Breast epithelium (tissue), 4 donors: ENCODE measurements at regions not wholly inside any gene's neighbourhood (a gene's known extent, or its start where the extent isn't known, plus 50 kb on each side); places are given as distances from the start of the nearest gene placed in this dataset.

ENCODE experiments used
- DNase-seq, 2 donors: peaks; one replicate each; pipeline ENCODE4 v3.0.0-alpha.2; 2019; ENCODE audit warnings: low spot score in 2 of 2
- H3K27ac ChIP-seq, 2 donors: fragments of 200-600 bp; sonication (generic) in 1 of 2; one replicate each; pipeline ENCODE4 v1.5.1; 2016 to 2019; ENCODE audit warnings: mild to moderate bottlenecking in 1 of 2
- H3K27me3 ChIP-seq, 2 donors: fragments of 200-600 bp; sonication (generic) in 1 of 2; one replicate each; pipeline versions ENCODE4 v1.5.1 to v1.6.0; 2017 to 2019; ENCODE audit warnings: control low read depth in 1 of 2, mild to moderate bottlenecking in 1 of 2
- H3K36me3 ChIP-seq: fragments of 200-600 bp; one replicate; pipeline ENCODE4 v1.5.1; 2019
- H3K4me1 ChIP-seq, 2 donors: fragments of 200-600 bp; sonication (generic); one replicate each; pipeline ENCODE4 v1.5.1; 2016 to 2019; ENCODE audit warnings: control low read depth in 1 of 2
- H3K4me3 ChIP-seq, 3 donors: fragments of 200-600 bp; sonication (generic); 1 replicate in 2 of 3; 2 replicates in 1 of 3; pipeline ENCODE4 v1.5.1; 2016 to 2019; ENCODE audit warnings: mild to moderate bottlenecking in 3 of 3, moderate library complexity in 2 of 3
- H3K9me3 ChIP-seq, 2 donors: fragments of 200-600 bp; sonication (generic) in 1 of 2; one replicate each; pipeline ENCODE4 v1.5.1; 2016 to 2019; ENCODE audit warnings: control low read depth in 1 of 2
- POLR2A ChIP-seq: fragments of 450-650 bp; IDR thresholded peaks from one replicate; pipeline ENCODE4 v1.6.1; 2016; ENCODE audit warnings: antibody characterized with exemption, mild to moderate bottlenecking, moderate library complexity
- POLR2AphosphoS5 ChIP-seq, 3 donors: sonication (generic); formaldehyde crosslinking; IDR thresholded peaks; one replicate each; pipeline ENCODE4 v1.6.1; 2017; ENCODE audit warnings: antibody characterized with exemption in 3 of 3
- intact Hi-C: fragments of 100-400 bp; cut with DNase I; formaldehyde crosslinking; loops from one replicate; pipeline ENCODE4 v1.15.1; 2023; ENCODE audit warnings: low total_unique reads
- TF ChIP-seq, protein P1 (sequence below), 3 donors: fragments of 450-650 bp; IDR thresholded peaks; one replicate each; pipeline ENCODE4 v1.5.1; 2016 to 2017; ENCODE audit warnings: antibody characterized with exemption in 3 of 3, mild to moderate bottlenecking in 3 of 3, moderate library complexity in 3 of 3

DNA sequence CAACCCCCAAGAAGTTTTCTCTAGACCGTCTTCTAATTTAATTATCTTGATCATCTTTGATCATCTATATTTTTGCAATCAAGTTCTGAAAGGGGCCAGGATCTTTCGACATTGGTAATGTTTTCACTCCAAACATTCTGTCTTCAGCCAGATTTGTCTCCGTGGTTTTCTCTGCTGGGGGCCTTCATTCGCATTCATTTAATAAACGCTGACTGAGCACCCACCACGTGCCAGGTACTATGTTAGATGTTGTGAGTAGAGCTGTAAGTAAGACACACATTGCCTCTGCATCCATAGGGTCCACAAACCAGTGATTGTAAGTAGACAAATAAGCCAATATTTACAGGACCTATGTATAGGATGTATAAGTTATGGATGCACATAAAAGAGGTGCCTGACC is 134.5 kb upstream of the MROH9 start:
- Histone ChIP-seq H3K36me3 (no peaks in the 10 kb centered on the region), H3K27ac (no peak overlapping the region), H3K9me3 (no peaks in the 10 kb centered on the region), H3K4me1 (no peaks in the 10 kb centered on the region), H3K4me3 (no peak overlapping the region), H3K27me3 (no peaks in the 10 kb centered on the region)
- DNase-seq: no peak
- no peak for TF ChIP-seq POLR2AphosphoS5 (IDR thresholded peaks at IDR 0.05)
- TF ChIP-seq, protein P1, sequence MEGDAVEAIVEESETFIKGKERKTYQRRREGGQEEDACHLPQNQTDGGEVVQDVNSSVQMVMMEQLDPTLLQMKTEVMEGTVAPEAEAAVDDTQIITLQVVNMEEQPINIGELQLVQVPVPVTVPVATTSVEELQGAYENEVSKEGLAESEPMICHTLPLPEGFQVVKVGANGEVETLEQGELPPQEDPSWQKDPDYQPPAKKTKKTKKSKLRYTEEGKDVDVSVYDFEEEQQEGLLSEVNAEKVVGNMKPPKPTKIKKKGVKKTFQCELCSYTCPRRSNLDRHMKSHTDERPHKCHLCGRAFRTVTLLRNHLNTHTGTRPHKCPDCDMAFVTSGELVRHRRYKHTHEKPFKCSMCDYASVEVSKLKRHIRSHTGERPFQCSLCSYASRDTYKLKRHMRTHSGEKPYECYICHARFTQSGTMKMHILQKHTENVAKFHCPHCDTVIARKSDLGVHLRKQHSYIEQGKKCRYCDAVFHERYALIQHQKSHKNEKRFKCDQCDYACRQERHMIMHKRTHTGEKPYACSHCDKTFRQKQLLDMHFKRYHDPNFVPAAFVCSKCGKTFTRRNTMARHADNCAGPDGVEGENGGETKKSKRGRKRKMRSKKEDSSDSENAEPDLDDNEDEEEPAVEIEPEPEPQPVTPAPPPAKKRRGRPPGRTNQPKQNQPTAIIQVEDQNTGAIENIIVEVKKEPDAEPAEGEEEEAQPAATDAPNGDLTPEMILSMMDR (IDR thresholded peaks at IDR 0.05): no peak
- TF ChIP-seq POLR2A: no peak
- intact Hi-C loops: no loop called here

DNA sequence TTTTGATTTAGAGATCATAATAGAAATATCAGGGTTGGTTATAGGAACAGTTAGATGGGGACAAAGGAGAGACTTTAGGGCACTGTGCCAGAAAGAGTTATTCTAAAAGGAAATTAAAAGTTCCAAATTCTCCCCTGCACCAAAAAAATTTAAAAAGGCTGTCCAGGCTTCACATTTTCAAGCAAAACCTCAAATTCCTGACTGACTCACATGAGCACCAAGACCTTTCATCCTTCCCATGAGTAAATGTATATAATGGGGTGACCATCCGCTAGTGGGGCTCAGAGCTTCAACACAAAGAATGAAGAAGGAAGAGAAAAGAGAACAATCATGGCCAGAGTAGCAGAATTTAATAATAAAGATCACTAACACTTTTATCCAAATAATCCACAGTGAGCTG is 131.6 kb upstream of the MROH9 start:
- no peak for TF ChIP-seq POLR2AphosphoS5 (IDR thresholded peaks at IDR 0.05)
- no peak for TF ChIP-seq POLR2A
- TF ChIP-seq, protein P1 (IDR thresholded peaks at IDR 0.05): no peak
- DNase-seq: no peak
- intact Hi-C loops: no loop called here
- peaks cover 0 to 7% of the 10 kb centered on the region in 2 donors for H3K4me1 ChIP-seq
- H3K27ac ChIP-seq: no peak overlapping the region
- no peaks in the 10 kb centered on the region for H3K9me3 ChIP-seq
- H3K36me3 ChIP-seq: no peaks in the 10 kb centered on the region
- H3K27me3 ChIP-seq: no peaks in the 10 kb centered on the region
- H3K4me3 ChIP-seq: no peak overlapping the region

DNA sequence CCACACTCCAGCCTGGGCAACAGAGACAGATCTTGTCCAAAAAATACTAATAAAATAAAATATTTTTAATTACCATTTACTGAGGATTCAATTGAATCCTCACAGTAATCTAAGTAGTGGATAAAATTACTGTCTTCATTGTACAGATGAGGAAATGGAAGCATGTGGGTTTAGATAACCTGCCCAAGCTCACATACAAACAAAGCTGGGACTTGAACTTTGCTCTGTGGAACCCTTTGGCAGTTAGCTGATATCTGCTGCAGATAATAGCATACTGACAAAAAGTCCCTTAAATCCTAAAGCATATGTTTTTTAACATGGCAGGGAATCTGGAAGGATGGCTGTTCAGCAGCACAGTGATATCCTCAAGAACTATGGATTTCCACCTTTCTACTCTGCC is 130.9 kb upstream of the MROH9 start:
- no peaks in the 10 kb centered on the region for H3K27me3 ChIP-seq
- H3K4me3 ChIP-seq: no peak overlapping the region
- no peaks in the 10 kb centered on the region for H3K36me3 ChIP-seq
- H3K27ac ChIP-seq: no peak overlapping the region
- no peaks in the 10 kb centered on the region for H3K9me3 ChIP-seq
- peaks cover 0 to 7% of the 10 kb centered on the region in 2 donors for H3K4me1 ChIP-seq
- intact Hi-C loops: no loop called here
- TF ChIP-seq POLR2AphosphoS5 (IDR thresholded peaks at IDR 0.05) (no peak), POLR2A (no peak)
- TF ChIP-seq, protein P1 (IDR thresholded peaks at IDR 0.05): no peak
- DNase-seq: no peak

DNA sequence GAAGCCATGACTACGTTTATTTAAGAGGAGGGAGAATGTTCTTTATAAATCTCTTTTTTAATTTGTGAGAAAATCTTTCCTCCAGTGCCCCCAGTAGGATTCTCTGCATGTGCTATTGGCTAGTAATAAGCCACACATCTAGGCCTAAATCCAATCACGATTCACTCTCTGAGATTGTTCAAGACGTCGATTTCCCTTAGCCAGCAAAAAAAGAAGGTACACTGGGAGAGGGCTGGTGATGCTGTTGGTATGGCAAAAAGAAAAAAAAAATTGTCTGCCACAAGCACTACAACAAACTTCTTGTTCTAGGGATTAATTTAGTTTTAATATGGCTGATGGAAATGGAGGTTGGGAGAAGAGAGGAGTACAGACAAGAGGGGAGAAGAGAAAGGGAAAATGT is 130.5 kb upstream of the MROH9 start:
- no peaks in the 10 kb centered on the region for H3K9me3 ChIP-seq
- H3K36me3 ChIP-seq: no peaks in the 10 kb centered on the region
- TF ChIP-seq POLR2AphosphoS5 (IDR thresholded peaks at IDR 0.05) (no peak), POLR2A (no peak)
- TF ChIP-seq, protein P1 (IDR thresholded peaks at IDR 0.05): no peak
- intact Hi-C loops: no loop called here
- H3K4me3 ChIP-seq: no peak overlapping the region
- H3K27me3 ChIP-seq: no peaks in the 10 kb centered on the region
- DNase-seq: no peak
- H3K27ac ChIP-seq: no peak overlapping the region
- H3K4me1 ChIP-seq: peaks cover 0 to 7% of the 10 kb centered on the region in 2 donors

DNA sequence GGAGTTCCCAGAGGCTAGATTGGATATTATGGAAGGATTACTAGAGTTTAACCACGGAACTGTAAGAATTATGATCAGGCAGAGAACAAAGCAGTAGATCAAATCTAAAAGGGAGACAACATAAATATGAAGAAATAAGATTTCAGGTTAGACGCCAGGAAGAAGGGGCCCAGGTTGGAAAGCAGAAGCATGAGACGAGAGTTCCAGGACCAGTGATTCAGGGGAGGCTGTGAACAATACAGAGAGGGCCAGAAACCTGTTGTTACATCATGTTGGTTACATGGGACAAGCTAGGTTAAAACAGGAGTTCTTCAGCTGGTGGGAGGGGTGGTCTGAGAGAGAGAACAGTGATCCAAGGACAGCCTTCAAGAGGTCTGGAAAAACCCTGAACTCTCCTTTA is 128.4 kb upstream of the MROH9 start:
- no peak overlapping the region for H3K4me3 ChIP-seq
- H3K9me3 ChIP-seq: no peaks in the 10 kb centered on the region
- intact Hi-C loops: no loop called here
- no peak for DNase-seq
- no peak for TF ChIP-seq POLR2AphosphoS5 (IDR thresholded peaks at IDR 0.05)
- TF ChIP-seq POLR2A: no peak
- TF ChIP-seq, protein P1 (IDR thresholded peaks at IDR 0.05): no peak
- H3K27me3 ChIP-seq: no peaks in the 10 kb centered on the region
- H3K4me1 ChIP-seq: peaks cover 0 to 7% of the 10 kb centered on the region in 2 donors
- no peaks in the 10 kb centered on the region for H3K36me3 ChIP-seq
- peak overlapping the region; percentile 70 to 78 for H3K27ac ChIP-seq
